Cardiac septum (tissue), 1 donor: ENCODE measurements at regions not wholly inside any gene's neighbourhood (a gene's known extent, or its start where the extent isn't known, plus 50 kb on each side); places are given as distances from the start of the nearest gene placed in this dataset.

ENCODE experiments used
- DNase-seq: peaks from one replicate; pipeline ENCODE4 v3.0.0-alpha.2; 2020; ENCODE audit warnings: low spot score
- intact Hi-C: fragments of 100-400 bp; cut with DNase I; formaldehyde crosslinking; loops from one replicate; pipeline ENCODE4 v1.14.0; 2022
- donor health status: DM: no; HTN: no; CAD: no.

GRCh38 chr12:89258240-89258969, 93.9 kb downstream of the DUSP6 start:
- intact Hi-C loops = no loop called here
- DNase-seq = no peak

DNA sequence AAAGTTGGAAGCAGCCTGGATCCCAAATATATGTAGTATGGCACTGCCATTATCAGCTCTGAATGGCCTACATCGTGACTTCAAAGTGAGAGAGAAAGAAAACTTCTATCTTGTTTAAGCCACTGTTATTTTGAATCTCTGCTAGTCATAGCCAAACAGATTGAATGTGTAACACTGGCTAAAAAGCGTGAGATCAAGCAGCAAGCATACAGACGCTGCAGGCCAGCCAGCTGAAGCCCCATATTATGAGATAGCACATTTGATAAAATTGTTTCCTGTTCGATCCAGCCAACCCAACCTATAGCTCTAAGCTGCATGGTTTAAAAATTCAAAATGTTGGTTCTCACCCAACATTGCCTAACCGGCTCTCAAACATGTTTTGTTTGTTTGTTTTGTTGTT, 95.0 kb downstream of the DUSP6 start:
- DNase-seq = no peak
- intact Hi-C loops = no loop called here

- DNase-seq = no peak
- intact Hi-C loops = no loop called here
Measured at GRCh38 chr12:89256060-89256459, 96.2 kb downstream of the DUSP6 start.

DNA sequence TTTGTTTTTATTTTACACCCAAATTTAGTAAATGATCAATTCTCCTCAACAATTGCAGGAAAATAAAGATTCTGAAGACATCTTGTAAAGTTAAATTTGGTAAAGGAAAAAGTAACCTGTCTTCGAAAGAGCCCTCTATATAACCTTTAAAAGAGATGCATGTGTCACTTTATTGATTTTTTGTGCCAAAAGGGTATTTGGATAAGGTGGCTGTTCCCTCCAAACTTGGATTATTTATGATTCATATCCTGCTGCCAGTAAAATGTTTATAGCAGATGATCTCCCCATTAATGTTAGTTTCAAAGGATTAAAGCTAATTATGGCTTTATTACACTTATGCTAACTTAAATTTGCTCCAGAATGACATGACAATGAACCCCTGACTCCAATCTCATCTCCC, 98.8 kb downstream of the DUSP6 start:
- no peak for DNase-seq
- intact Hi-C loops = no loop called here

- intact Hi-C loops = no loop called here
- DNase-seq = no peak
Measured at GRCh38 chr12:89252284-89252683, 100.0 kb downstream of the DUSP6 start.

DNA sequence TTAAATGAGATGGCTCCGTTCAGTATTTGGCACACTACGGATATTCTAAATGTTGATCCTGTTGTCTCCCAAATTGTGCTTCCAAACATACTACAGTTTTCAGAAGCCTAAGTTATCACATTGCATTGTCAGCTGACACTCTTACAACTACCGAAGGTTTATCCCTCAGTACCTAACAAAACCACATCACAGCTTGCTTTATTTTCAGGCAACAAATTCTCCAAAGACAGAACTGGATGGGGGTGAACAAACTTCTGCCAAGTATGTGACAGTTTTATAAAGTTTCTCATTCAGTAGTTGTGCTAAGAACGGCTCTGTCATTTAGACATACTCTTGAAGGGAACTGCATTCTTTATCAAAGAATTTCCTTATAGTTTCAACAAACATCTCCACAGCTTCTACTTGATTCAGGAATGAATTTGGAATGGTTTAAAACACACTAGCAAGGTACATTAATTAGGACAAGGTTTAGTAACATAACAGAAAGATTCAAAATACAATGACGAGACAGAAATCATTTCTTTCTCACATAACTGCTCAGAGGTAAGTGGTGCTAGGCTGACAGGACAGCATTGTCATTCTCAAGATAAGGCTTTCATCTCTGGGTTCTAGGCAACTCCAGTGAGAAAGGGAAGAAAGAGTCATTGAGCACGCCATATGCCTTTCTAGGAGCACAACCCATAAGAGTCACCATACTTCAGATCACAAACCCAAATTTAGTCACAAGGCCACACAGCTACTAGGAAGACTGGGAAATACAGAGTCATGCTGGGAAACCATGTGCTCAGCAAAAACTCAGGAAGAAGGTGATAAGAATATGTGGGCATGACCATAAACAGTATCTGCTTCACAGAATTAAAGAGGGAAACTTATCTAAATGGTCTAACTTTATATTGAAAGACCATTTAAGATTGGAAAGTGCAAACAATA, 100.7 kb downstream of the DUSP6 start:
- DNase-seq = no peak
- intact Hi-C loops = no loop called here

GRCh38 chr12:89250636-89251035, 101.7 kb downstream of the DUSP6 start:
- intact Hi-C loops = no loop called here
- DNase-seq = no peak

- no peak for DNase-seq
- intact Hi-C loops = no loop called here
Measured at GRCh38 chr12:89250213-89250612, 102.1 kb downstream of the DUSP6 start.

DNA sequence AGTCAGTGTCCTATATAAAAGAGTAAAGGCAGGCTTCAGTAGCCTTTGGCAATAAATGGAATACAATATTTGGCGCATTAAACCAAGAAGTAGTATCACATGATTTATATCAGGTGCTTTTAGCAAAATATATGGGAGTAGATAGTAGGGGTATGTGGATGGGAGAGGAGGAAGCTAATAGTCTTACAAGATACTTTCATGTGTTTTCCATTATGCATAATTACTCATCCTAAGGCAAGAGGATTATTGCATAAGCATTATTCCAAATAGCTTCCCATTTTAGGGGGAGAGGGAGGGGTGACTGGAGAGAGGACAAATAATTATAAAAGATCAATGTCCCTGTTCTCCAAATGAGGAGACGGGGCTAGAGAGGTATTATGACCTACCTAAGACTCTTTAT, 104.3 kb downstream of the DUSP6 start:
- no peak for DNase-seq
- intact Hi-C loops = no loop called here

DNA sequence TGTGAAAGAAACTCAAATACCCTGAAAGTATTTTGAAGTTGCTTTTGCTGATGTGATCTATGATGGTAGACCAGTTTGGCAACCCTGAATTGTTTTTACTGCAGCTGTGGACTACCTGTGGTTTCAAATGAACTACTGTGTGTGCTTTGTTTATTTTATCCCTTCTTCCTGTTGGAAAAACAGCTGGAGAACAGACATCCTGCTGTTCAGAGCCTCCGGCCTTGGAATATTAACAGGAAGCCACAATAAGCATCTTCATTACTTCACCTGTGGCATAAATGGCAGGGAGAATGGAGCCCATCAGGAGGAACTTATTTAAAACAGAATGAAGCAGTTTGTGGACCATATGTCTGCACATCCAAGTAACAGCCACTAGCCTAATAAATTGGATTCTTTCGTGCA, 104.8 kb downstream of the DUSP6 start:
- no peak for DNase-seq
- intact Hi-C loops = no loop called here

- intact Hi-C loops = no loop called here
Measured at GRCh38 chr12:89245090-89245489, 107.2 kb downstream of the DUSP6 start.

GRCh38 chr12:89244536-89244935, 107.8 kb downstream of the DUSP6 start:
- DNase-seq = no peak
- intact Hi-C loops = no loop called here

More at GRCh38 chr12:89245090-89245489, 107.2 kb downstream of the DUSP6 start:
- no peak for DNase-seq

DNA sequence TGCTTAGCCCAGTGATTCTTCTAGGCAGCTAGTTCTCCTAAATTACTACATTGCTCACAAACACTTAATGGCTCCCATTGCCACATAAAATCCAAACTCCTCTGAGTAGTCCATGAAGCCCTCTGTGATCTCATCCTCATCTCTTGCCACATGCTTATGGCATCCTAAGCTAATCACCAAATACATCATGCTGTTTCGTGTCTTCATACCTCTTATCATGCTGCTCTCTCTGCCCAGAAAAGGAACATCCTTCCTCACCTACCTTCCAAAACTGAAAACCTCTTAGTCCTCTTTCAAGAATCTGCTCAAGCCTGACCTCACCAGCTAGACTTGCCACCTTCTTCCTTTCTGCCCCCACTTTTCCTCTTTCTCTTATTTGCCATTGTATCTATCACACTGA, 108.5 kb downstream of the DUSP6 start:
- no peak for DNase-seq
- intact Hi-C loops = no loop called here

DNA sequence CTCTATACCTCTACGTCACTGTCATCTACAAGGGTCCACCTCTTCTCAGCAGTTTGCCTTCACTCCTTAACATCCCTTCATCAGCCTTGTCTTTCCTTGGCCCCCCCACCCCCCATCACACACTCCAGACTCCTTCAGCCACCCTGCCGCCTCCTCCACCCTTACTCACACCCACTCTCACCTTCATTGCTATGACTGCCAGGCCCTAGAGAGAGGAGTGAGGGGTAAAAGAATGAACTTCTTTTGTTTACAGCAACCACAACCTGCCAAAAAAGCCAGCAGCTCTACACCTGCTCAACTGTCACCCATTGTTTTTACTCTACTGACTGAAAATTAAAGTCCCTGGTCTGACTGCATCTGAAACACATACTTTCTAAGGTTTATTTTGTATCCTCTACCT, 112.8 kb downstream of the DUSP6 start:
- no peak for DNase-seq
- intact Hi-C loops = loop anchor here (5.0 kb wide), 1 partner anchor 113 kb away; the partner anchor contains the start of gene DUSP6

DNA sequence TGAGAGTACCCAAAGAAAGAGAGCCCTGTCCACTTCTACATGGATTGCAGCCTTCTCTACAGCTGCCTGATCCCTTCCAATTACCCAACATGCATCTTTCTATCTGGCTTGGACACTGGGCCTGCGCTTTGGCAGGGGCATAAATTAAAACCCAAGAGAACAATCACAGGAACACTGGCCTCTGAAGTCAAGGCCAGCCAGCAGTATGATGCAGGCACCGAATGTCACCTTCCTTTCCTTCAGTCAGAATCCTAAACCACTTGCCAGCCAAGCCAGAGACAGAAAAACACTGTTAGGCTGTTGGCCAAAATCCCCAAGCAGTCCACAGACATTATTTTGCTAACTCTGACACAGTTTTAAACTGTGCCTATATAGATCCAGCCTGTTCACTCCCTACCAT, 113.7 kb downstream of the DUSP6 start:
- DNase-seq = no peak
- intact Hi-C loops = loop anchor here (5.0 kb wide), 1 partner anchor 114 kb away; the partner anchor contains the start of gene DUSP6

GRCh38 chr12:89237763-89238162, 114.5 kb downstream of the DUSP6 start:
- no peak for DNase-seq
- intact Hi-C loops = loop anchor here (5.0 kb wide), 1 partner anchor 115 kb away; the partner anchor contains the start of gene DUSP6

- no peak for DNase-seq
- intact Hi-C loops = loop anchor here (5.0 kb wide), 1 partner anchor 115 kb away; the partner anchor contains the start of gene DUSP6
Measured at GRCh38 chr12:89236748-89237383, 115.4 kb downstream of the DUSP6 start.

- DNase-seq = no peak
- intact Hi-C loops = loop anchor here (5.0 kb wide), 1 partner anchor 116 kb away; the partner anchor contains the start of gene DUSP6
Measured at GRCh38 chr12:89236237-89236636, 116.1 kb downstream of the DUSP6 start.

- intact Hi-C loops = loop anchor here (5.0 kb wide), 1 partner anchor 117 kb away; the partner anchor contains the start of gene DUSP6
- no peak for DNase-seq
Measured at GRCh38 chr12:89235189-89235993, 116.9 kb downstream of the DUSP6 start.
